Hepatic stellate cell (primary cell): ENCODE measurements at regions not wholly inside any gene's neighbourhood (a gene's known extent, or its start where the extent isn't known, plus 50 kb on each side); places are given as distances from the start of the nearest gene placed in this dataset.

Experiments
- DNase-seq: peaks from one replicate; pipeline ENCODE4 v3.0.0; 2011; ENCODE audit warnings: low spot score

DNA sequence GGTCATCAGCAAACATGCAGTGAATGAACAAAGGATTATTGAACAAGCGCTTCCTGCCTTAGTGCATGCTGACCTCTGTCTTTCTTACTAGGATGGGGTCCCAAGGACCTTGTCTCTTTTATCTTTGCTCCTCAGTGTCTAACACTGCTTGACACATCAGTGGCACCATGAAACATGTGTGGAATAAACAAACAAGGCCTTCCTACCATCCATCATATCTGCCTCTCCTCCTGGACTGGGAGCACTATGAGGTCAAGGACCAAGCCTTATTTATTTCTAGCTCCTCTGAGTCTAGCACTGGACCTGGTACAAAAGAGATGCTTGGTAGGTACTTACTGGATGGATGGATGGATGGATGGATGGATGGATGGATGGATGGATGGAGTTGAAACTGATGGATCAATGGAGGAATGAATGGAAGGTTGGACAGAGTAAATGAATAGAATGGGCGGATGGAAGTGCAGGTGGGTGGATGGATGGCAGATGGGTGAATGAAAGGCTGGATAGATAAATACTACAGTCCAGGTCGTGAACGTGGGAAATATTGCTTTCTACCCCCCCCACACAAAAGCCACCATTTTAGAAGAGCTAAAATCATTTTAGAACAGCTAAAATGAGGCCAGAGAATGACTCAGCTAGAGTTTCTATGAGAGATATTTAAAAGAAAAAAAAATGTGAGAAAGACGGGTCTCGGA is 104.1 kb upstream of the PTPN1 start:
- no peak for DNase-seq

DNA sequence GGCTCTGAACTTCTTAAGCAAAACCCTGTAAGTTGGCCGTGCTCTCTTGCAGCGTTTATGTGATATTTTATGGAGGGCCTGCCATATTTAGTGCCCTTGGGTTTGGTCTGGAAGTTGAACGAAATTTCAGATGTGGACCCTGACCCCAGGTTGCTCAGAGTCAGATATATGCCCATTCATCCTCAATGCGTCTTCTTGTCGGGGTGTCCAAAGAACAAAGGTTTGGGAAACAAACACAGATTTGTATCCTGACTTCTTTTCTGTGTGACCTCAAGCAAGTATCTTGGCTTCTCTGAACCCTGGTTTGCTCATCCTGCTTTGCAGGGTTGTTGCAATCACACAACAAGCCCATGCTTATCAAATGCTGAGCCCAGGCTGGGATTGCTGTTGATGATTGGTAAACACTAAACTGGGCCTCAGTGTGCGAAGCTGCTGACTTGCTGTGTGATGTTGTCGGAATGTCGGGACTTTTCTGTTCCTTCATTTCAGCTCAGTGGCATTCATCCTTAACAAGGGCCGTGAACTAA is 103.5 kb upstream of the PTPN1 start:
- DNase-seq = no peak

DNA sequence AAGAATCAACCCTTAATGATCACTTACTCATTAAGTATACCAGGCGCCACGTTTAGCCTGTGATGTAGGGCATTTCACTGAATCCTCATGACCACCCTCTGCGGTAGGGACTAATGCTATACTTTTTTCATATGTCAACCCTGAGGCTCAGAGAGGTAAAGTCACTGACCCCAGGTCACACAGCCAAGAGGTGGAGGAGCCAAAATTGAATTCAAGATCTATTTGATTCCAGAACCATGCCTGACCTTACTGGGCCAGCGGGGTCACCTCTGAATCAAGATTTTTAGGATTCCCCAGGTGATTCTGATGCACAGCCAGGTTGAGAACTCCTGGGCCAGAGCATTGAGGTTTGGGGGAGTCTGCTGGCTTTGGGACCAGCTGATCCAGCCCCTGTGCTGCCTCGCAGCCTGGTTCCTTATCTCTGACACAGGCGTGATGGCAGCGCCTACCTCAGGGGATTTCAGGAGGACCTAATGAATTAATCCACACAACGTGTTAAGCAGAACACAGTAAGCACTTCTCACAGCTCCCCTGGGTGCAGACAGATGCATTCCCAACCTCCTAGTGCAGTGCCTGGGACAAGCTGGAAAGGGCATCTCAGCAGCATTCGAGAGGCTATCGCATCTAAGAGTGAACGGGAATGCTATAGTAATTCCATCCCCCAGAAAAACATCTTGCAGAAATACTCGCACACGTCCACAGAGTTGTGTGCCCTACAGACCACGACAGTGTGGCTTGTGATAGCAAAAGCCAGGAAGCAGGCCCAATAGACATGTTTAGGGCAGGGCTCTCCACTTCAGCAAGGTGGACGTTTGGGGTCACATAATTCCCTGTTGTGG is 101.4 kb upstream of the PTPN1 start:
- DNase-seq = no peak

DNA sequence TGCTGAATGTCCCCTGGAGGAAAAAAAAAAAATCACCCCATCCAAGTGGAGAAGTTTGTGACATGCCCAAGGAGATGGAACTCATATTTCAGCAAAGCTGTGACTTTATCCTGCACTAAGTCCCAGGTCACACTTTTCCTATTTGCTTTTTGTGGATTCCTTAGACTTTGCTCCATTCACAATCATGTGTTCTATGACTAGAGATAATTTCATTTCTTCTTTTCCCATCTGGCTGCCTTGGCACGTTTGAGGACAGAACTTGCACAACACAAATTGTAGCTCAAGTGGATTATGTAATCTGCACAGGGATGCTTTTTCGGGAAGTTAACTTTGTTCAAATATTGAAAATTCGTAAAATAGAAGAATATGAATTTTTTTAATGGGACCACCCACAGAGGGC is 100.7 kb upstream of the PTPN1 start:
- no peak for DNase-seq

DNA sequence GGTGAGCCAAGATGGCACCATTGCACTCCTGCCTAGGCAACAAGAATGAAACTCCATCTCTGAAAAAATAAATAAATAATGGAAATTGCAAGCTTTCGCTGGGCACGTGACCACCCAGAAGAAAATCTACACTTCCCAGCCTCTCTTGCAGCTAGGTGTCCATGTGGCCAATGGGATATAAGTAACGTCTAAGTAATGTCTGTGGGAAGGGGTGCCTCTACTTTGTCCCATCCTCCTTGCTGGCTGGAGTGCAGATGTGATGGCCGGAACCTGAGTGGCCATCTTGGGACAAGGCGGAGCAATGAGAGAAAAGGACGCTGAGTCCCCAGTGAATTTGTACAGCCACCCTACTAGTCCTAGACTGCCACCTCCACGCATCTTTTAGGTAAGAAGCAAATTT is 99.8 kb upstream of the PTPN1 start:
- no peak for DNase-seq

DNA sequence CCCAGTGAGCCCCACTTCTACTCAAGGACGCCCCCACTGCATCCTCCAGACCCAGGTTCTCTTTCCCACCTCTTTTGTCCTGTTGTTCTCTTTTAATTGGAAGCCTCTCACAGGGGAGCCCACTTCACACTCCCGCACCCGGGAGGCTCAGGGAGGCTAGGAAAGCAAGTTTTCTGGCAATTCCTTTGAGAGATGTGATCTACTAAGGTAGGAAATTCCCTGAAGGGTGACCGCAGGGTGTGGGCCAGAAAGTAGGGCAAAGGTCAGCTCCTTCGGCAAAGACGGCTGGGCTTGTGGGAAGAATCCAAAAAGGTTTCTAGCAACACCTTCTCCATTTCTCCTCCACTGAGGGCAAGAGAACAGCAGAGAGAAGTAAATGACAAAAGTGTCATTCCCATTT is 98.1 kb upstream of the PTPN1 start:
- DNase-seq = no peak

DNA sequence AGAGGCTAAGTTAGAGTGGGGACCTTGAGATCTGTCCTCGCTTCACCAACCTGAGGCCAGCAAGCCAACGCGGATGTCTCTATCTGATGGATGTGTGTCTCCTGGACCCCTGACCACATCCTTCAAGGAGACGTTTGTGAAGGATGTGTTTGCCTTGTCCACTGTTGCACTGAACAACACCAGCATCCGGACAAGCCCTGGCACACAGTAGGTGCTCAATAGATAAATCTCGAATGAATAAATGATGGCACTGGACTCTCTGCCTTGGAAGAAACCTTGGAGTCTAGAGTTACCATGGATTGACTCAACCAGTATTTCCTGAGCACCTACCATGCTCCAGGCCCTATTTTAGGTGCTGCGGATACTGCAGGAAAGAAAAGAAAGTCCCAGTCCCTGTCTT is 97.7 kb upstream of the PTPN1 start:
- DNase-seq = no peak

DNA sequence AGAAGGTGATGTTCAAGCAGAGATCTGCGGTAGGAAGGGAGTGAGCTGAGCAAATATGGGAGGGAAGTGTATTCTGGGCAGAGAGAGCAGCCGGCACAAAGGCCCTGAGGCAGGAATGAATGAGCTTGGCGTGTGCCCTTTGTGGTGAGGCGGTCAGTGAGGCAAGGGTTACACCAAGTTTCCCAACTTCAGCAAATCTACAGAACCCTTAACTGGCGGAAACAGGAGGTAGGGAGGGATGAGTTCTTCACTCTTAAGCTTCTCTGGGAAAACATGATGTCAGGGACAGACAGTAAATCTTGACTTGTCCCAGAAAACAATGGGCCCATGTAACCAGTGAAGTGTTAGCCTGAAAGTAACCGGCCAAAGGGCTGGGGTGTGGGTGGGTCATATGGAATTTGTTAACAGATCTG is 97.1 kb upstream of the PTPN1 start:
- no peak for DNase-seq

DNA sequence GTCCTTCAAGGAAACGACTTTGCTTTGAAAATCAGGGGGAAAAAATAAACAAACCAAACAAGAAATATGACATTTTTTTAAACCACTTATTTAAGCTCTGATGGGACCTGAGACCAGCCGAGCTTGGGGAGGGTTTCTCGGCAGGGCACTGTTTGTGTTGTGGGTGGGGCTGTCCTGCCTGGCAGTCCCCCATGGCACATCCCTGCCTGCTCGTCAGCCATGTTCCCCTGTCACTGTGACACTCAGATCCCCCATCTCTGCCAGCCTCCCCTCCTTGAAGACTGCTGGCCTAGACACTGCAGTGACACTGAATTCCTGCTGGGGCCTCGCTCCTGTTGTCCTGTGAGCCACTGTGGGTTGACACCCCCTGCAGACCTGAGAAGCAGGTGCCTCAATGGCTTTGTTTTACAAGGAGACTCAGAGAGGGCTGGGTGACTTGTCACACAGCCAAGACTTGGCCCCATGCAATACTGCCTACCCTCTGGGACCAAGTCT is 95.1 kb upstream of the PTPN1 start:
- DNase-seq = peak; percentile 12

DNA sequence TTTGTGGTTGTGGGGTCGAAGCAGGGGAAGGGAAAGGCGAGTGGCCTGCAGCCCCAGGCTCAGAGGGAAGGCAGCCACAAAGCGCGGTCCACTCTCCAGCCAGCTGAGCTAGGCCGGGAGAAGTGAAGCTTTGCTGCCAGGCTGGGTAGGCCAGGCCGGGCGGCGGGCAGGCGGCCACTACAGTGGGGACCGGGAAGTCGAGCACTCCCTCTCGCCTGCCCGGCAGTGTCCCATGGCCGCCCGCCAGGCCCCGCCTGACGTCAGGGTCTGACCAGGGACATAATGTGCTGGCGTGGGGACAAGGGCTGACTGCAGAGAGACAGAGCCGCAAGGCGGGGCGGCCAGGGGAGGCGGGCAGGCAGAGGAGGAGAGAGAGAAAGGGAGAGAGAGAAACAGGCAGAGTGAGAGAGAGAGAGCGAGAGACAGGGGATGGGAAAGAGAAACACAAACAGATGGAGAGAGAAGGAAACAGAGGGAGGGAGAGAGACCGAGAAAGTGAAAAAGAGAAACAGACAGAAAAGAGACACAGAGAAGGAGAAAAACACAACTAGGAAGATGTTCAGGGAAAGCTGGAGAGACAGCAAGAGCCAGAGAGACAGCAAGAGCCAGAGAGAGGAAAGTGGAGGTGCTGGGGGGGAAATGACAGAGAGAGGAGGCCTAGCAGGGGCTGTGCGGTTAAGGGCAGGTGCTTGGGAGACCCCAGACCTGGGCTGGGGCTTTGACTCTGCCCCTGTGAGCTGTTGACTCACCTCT is 94.5 kb upstream of the PTPN1 start:
- DNase-seq = peak; percentile 80

DNA sequence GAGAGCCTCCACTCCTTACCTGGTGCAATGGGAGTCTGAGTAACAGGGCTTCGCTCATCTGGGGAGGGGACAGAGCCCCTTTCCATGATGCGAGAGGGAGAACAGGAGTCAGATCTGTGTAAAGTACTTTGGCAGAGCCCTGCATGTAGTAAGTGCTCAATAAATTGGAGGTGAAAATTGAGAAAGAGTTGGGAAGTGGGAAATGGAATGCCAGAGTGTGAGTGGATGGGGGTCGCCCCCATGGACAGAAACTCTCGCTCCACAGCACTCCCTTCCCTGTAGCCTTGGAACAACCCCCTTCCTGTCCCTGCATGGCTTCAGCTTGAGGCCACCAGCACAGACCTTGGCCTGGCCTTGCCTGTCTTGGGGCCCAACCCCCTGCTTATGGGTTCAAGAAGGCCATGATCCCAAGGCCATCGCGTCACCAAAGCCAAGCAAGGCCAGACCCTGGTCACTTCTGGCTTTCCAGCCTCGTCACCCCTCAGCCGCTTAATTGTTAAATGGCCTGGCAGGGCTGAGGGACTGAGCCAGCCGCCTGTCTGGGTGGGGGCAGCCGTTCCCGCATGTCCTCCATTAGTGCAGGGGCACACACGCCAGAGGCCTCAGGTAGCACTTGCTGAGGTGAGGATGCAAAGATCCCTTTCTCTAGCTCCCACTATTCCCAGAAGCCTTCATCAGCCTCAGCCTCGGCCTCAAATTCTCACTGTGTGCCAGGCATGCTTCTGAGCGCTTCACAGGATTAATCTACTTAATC is 93.7 kb upstream of the PTPN1 start:
- no peak for DNase-seq

DNA sequence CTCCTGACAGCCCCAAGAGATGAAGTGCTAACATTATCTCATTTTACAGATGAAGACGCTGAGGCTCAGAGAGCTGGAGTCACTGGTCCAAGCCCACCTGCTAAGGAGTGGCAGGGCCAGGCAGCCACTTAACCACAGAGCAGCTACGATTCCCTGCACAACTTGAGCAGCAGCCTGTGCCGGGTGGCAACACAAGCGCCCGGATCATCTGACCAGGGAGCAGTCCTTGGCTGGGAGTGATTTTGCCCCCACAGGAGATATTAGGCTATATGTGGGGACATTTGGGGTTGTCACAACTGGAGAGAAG is 93.2 kb upstream of the PTPN1 start:
- DNase-seq = no peak

DNA sequence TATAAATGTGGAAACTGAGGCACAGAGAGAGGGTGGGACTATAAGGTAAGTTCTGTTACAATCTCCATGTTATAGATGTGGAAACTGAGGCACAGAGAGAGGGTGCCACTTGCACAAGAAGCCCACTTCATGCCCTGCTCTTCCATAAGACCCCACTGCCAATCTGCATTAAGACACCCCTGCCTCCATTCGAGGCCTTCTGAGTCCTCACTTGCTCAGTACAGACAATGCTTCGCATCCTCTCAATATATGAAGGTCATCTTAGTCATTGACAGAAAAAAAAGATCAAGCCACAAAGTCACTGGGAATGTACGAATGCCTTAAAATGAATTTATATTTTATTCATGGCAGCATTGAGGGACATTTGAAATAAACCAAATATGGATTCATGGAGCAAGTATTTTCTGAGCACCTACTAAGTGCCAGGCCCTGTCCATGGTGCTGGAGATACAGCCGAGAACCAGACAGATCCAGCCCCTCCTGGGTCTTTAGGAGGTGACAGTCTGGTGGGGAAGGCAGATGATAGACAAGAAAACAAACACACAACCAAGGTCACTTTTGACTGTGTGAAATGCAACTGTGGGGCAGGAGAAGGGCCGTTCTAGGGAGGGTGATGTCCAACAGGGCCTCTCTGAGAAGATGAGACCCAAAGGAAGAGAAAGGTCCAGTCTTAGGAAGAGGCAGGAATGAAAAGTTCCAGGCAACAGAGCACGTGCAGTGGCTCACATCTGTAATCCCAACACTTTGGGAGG is 92.5 kb upstream of the PTPN1 start:
- no peak for DNase-seq

DNA sequence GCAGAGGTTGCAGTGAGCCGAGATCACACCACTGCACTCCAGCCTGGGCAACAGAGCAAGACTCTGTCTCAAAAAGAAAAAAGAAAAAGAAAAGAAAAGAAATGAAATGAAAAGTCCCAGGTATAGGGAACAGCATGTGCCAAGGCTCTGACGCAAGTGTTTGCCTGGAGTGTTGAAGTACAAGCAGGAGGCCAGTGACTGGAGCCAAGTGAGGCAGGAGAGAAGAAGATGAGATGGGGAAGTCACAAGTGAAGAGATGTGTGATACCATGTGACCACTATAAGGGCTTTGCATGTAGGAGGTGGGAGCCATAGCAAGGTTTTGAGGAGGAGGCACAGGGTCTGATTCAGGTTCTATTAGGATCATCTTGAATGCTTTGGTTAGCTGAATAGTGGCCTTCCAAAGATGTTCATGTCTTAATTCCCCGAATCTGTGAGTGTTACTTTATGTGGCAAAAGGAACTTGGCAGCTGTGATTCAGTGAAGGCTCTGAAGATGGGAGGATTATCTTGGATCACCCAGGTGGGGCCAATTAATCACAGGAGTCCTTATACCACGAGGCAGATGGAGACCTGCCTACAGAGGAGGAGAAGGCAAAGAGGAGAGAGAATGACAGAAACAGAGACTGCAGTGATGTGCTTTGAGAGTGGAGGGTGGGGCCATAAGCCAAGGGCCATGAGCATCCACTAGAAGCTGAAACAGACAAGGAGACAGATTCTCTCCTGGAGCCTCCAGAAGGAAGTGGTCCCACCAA is 91.1 kb upstream of the PTPN1 start:
- DNase-seq = no peak

DNA sequence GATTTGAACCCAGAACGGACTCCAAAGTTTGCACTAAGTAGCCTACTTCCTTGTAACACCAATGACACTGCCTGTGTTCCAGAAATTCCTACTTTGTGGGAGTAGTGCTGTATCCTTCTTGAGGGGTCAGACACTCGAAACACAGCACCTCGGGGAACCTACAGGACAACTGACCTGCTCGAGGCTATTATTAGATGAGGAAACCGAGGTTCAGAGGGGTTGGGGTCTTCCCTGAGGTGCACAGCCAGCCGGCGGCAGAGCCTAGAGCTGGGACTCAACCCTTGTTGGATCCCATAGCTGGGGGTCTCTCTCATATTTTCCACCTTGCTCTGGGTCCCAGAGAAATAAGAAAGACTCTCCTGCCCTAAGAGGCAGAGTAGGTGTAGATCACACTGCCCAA is 89.8 kb upstream of the PTPN1 start:
- DNase-seq = no peak

DNA sequence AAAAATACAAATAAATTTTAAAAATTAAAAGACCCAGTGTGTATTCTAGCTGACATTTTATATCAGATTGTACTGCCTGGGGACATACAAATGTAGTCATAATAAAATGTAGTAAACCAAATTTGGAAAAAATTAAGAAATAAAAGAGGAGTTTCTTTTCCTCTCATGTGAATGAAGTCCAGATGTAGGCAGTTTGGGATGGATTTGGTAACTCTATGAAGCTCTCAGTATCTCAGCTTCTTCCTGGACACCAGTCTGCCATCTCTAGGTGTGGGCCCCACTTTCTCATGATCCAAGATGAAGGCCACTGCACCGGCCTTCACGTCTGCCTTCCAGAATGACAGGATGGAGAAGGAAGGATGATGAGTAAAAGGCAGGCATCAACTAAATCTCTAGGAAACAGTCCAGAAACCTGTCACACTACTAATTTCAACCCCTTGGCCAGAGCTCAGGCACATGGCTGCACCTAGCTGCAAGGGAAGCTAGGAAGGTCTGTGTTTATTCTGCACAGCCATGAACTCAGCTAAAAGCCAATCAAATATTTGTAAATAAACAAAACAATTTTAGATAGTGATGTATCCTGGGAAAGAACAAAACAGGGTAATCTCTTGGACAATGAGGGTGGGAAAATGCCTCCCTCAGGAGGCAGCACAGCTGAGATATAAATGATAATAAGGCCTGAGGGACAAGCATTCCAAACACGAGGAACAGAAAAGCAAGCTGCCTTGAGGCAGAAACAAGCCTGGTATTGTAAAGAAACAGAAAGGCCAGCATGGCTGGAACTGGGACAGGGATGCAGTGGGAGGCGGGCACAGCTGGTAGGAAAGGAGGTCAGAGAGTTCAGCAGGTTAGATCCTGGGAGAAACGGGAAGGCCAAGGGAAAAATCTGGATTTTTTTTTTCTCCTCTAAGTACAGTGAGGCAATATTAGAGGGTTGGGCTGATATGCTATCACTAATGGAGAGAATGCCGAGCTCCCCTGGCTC is 88.5 kb upstream of the PTPN1 start:
- DNase-seq = no peak

DNA sequence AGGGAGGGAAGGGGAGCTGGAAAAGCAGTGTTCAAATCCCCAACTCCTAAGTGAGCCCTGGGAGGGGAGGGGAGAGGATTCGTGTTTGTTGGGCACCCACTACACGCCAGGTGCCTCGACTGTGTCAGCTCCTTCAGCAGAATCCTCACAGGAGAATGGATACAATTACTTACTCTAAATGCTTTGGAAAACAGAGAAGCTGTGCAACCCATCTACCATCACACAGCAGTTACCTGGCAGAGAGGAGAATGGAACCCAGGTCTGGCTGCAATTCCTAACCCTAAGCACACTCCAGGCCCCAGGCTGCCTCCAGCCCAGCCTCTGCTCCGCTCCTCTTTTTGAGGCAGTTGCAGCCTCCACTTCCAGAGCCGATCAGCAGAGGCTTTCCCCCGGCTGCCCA is 86.4 kb upstream of the PTPN1 start:
- DNase-seq = no peak

DNA sequence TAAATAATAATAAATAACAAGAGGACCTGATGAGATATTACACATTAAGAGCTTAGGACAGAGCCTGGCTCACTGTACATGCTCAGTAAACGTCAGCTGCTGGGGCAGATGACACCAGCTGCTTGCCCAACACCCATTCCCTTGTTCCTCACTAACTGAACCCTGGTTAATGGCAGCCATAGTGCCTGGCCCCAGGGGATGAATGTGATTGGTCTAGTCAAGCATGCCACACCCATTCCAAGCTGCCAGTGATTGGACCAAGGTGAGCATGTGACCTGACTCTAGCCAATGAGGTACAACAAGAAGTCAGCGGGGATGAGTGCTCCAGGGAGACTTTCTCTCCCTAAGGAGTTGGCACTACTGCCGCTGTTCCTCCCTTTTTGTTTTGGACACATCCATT is 85.1 kb upstream of the PTPN1 start:
- no peak for DNase-seq
